HepG2 (cell line): ENCODE measurements at regions not wholly inside any gene's neighbourhood (a gene's known extent, or its start where the extent isn't known, plus 50 kb on each side); places are given as distances from the start of the nearest gene placed in this dataset.
"Not testable (repeated sequence)": the region's sequence is repeated elsewhere in the genome, so short reads cannot be mapped to it uniquely, and the experiment has no call there.

ENCODE experiments used
- ATAC-seq: fragments of 200-7000 bp; cut with Tn5 transposase; 3 replicates; pipeline ENCODE4 v1.9.1; 2020; ENCODE audit warnings: mild to moderate bottlenecking, moderate library complexity
- BruUV-seq: library from RNA; stranded (reverse); fragments of 400-500 nt; replicated peaks from 2 replicates; lab custom pipeline; 2021; lab: Mats Ljungman, UMichigan
- CTCF ChIA-PET: fragments of 300-600 bp; formaldehyde crosslinking; extraction: SDS; loops from one replicate; lab custom pipeline; 2021; ENCODE audit warnings: low total read pairs, inconsistent platforms, low intra/inter-chr PET ratio; lab: Yijun Ruan, JAX
- POLR2A ChIA-PET: fragments of 350-600 bp; sonication (Branson Sonifier 250); formaldehyde crosslinking; loops from one replicate; lab custom pipeline; 2020; ENCODE audit warnings: antibody characterized with exemption, inconsistent platforms; lab: Yijun Ruan, JAX
- DNase-seq: peaks from one replicate; pipeline ENCODE4 v3.0.0-alpha.2; 2015; ENCODE audit warnings: low spot score
- FAIRE-seq: peaks from 3 replicates; lab custom pipeline; 2011; peaks lifted over from hg19 to GRCh38; lab: Jason Lieb, UNC
- H2AFZ ChIP-seq: one replicate; pipeline ENCODE4 v1.6.1; 2011; ENCODE audit warnings: low read length, inconsistent platforms
- H3K27ac ChIP-seq: fragments of 300-600 bp; 3 replicates; pipeline ENCODE4 v1.8.0; 2011; ENCODE audit warnings: mixed run types, mild to moderate bottlenecking, mixed read lengths, low read length, inconsistent platforms; ENCODE audit not compliant: insufficient read depth; ENCODE audit errors: extremely low read length
- H3K27me3 ChIP-seq, 2 experiments: fragments of 200-600 bp in 1 of 2; 2 replicates in 1 of 2; 3 replicates in 1 of 2; pipeline versions ENCODE4 v1.6.0 to v1.8.0; 2011; ENCODE audit warnings: low read length in 2 of 2, mild to moderate bottlenecking in 2 of 2, moderate library complexity in 2 of 2, inconsistent platforms in 1 of 2; ENCODE audit not compliant: insufficient read depth in 2 of 2, control insufficient read depth in 1 of 2
- H3K36me3 ChIP-seq, 2 experiments: fragments of 200-600 bp in 1 of 2; replicated peaks in 1 of 2; 2 replicates in 1 of 2; 3 replicates in 1 of 2; pipeline versions ENCODE4 v1.5.1 to v1.8.0; 2011; ENCODE audit warnings: low read length in 2 of 2, inconsistent platforms in 1 of 2; ENCODE audit not compliant: insufficient read depth in 2 of 2, control insufficient read depth in 1 of 2
- H3K4me1 ChIP-seq: 2 replicates; pipeline ENCODE4 v1.5.1; 2012; ENCODE audit warnings: low read length, inconsistent platforms; ENCODE audit not compliant: insufficient read depth
- H3K4me2 ChIP-seq: 2 replicates; pipeline ENCODE4 v1.6.0; 2011; ENCODE audit warnings: low read depth, low read length, inconsistent platforms
- H3K4me3 ChIP-seq, 3 experiments: fragments of 200-600 bp in 1 of 3; sonication (generic), shearing (Covaris generic) in 1 of 3; replicated peaks in 1 of 3; 2 replicates each; pipeline ENCODE4 v1.5.1; 2011 to 2016; ENCODE audit warnings: low read length in 3 of 3, inconsistent platforms in 2 of 3, low read depth in 2 of 3, mild to moderate bottlenecking in 2 of 3, control low read depth in 1 of 3, mixed read lengths in 1 of 3; ENCODE audit not compliant: insufficient read depth in 1 of 3
- H3K79me2 ChIP-seq: one replicate; pipeline ENCODE4 v1.6.1; 2011; ENCODE audit warnings: low read length, inconsistent platforms; ENCODE audit not compliant: insufficient read depth
- H3K9ac ChIP-seq: 2 replicates; pipeline ENCODE4 v1.6.0; 2011; ENCODE audit warnings: mild to moderate bottlenecking, low read depth, low read length, inconsistent platforms; ENCODE audit not compliant: insufficient read depth
- H3K9me3 ChIP-seq: 2 replicates; pipeline ENCODE4 v1.5.1; 2012; ENCODE audit warnings: mild to moderate bottlenecking, low read length
- H4K20me1 ChIP-seq: 2 replicates; pipeline ENCODE4 v1.6.0; 2011; ENCODE audit warnings: inconsistent platforms, mild to moderate bottlenecking, low read length, moderate library complexity; ENCODE audit not compliant: insufficient read depth
- CSRNP2 ChIP-seq: sonication (generic); formaldehyde crosslinking; conservative IDR thresholded peaks from 2 replicates; pipeline ENCODE4 v1.8.0; 2022; ENCODE audit warnings: low read depth, missing genetic modification reagents
- HIVEP1 ChIP-seq: sonication (generic); formaldehyde crosslinking; IDR thresholded peaks from 2 replicates; pipeline ENCODE4 v1.4.0; 2020; ENCODE audit warnings: mild to moderate bottlenecking, missing genetic modification reagents
- ISL2 ChIP-seq: sonication (generic); formaldehyde crosslinking; IDR thresholded peaks from 2 replicates; pipeline ENCODE4 v1.5.0; 2020; ENCODE audit warnings: missing genetic modification reagents
- NFYC ChIP-seq: IDR thresholded peaks from 2 replicates; pipeline ENCODE4 v1.6.1; 2016; ENCODE audit warnings: missing genetic modification reagents, missing compliant biosample characterization
- NR2C2 ChIP-seq: sonication (generic); formaldehyde crosslinking; IDR thresholded peaks from 2 replicates; pipeline ENCODE4 v1.4.0; 2020; ENCODE audit warnings: missing genetic modification reagents, mild to moderate bottlenecking, moderate library complexity, borderline replicate concordance
- SP1 ChIP-seq, 2 experiments: fragments of 450-650 bp in 1 of 2; sonication (generic) in 1 of 2; formaldehyde crosslinking in 1 of 2; IDR thresholded peaks; 2 replicates each; pipeline versions ENCODE4 v1.4.0 to v1.6.1; 2016 to 2020; ENCODE audit warnings: missing genetic modification reagents in 1 of 2
- ZBTB1 ChIP-seq: sonication (generic); formaldehyde crosslinking; IDR thresholded peaks from 2 replicates; pipeline ENCODE4 v1.4.0; 2020; ENCODE audit warnings: missing genetic modification reagents, borderline replicate concordance
- ZBTB25 ChIP-seq: IDR thresholded peaks from 2 replicates; pipeline ENCODE4 v1.6.1; 2018; ENCODE audit warnings: missing genetic modification reagents
- ZNF619 ChIP-seq: sonication (generic); formaldehyde crosslinking; IDR thresholded peaks from 2 replicates; pipeline ENCODE4 v1.4.0; 2020; ENCODE audit warnings: mild to moderate bottlenecking, missing genetic modification reagents
- ZNF772 ChIP-seq: sonication (generic); formaldehyde crosslinking; IDR thresholded peaks from 2 replicates; pipeline ENCODE4 v1.5.0; 2020; ENCODE audit warnings: mild to moderate bottlenecking, missing genetic modification reagents
- ZSCAN22 ChIP-seq: sonication (generic); formaldehyde crosslinking; IDR thresholded peaks from 2 replicates; pipeline ENCODE4 v1.4.0; 2020; ENCODE audit warnings: mild to moderate bottlenecking, missing genetic modification reagents
- WGBS: methylation state at CpG from one replicate; pipeline ENCODE4 v1.1.6; 2017; ENCODE audit warnings: low lambda C conversion rate; 5-methylcytosine and 5-hydroxymethylcytosine counted together
- in situ Hi-C: cut with HindIII; loops from 2 replicates; pipeline ENCODE4 v1.10.0; 2017; ENCODE audit warnings: low pct_unique_long_range_greater_than_20kb; ENCODE audit not compliant: extremely low pct_ligation_motif_present
- intact Hi-C: fragments of 100-400 bp; cut with micrococcal nuclease; formaldehyde crosslinking; loops from one replicate; pipeline ENCODE4 v1.10.0; 2022; ENCODE audit not compliant: unreplicated experiment

- DNase-seq, H3K27ac ChIP-seq, H3K79me2 ChIP-seq, H3K9ac ChIP-seq, in situ Hi-C loops, CTCF ChIA-PET, H3K4me3 ChIP-seq, POLR2A ChIA-PET, H2AFZ ChIP-seq, H3K9me3 ChIP-seq, ATAC-seq, H3K27me3 ChIP-seq, FAIRE-seq, H4K20me1 ChIP-seq, H3K36me3 ChIP-seq, H3K4me1 ChIP-seq, H3K4me2 ChIP-seq, intact Hi-C loops, BruUV-seq: not testable (repeated sequence)
- WGBS, result no CpG with 5 or more reads among the region's 9 CpGs
These were observed 112.0 kb upstream of the NDST3 start for GRCh38 chr4:117922311-117922710.

GRCh38 chr4:117927823-117928222 lies 106.5 kb upstream of the NDST3 start:
- intact Hi-C loops, H3K4me3 ChIP-seq, H2AFZ ChIP-seq, in situ Hi-C loops, FAIRE-seq, H3K27me3 ChIP-seq, CTCF ChIA-PET, H3K4me1 ChIP-seq, POLR2A ChIA-PET, BruUV-seq, ATAC-seq, H3K9me3 ChIP-seq, H3K79me2 ChIP-seq, DNase-seq, H3K9ac ChIP-seq, H3K36me3 ChIP-seq, H4K20me1 ChIP-seq, H3K4me2 ChIP-seq, H3K27ac ChIP-seq: not testable (repeated sequence)
- 18% methylated on average over 2 of the region's 2 CpGs for WGBS

GRCh38 chr4:117941611-117942010 lies 92.7 kb upstream of the NDST3 start:
- H3K4me2 ChIP-seq, result no peak overlapping the region
- no peaks in the 10 kb centered on the region for H3K4me1 ChIP-seq
- in situ Hi-C loops (no loop called here), intact Hi-C loops (no loop called here)
- POLR2A ChIA-PET, result no interaction called here
- no peaks in the 10 kb centered on the region for H3K27me3 ChIP-seq
- BruUV-seq, result no TSS peak
- H3K36me3 ChIP-seq, result no peaks in the 10 kb centered on the region
- no peak overlapping the region for H3K4me3 ChIP-seq
- H3K27ac ChIP-seq, result no peak overlapping the region
- ATAC-seq (no peak), DNase-seq (no peak), FAIRE-seq (no peak)
- WGBS, result 0% methylated on average over 1 of the region's 5 CpGs
- CTCF ChIA-PET, result no interaction called here
- no peaks in the 10 kb centered on the region for H4K20me1 ChIP-seq
- no peak overlapping the region for H2AFZ ChIP-seq
- H3K9ac ChIP-seq, result no peak overlapping the region
- H3K79me2 ChIP-seq, result no peaks in the 10 kb centered on the region
- H3K9me3 ChIP-seq, result peaks cover 6% of the 10 kb centered on the region
- no peak for TF ChIP-seq ZNF619 (CRISPR knock-in tag)
- no peak for TF ChIP-seq ZNF772 (CRISPR knock-in tag)
- TF ChIP-seq NR2C2 (CRISPR knock-in tag), result no peak
- no peak for TF ChIP-seq ISL2
- TF ChIP-seq CSRNP2 (CRISPR knock-in tag), result no peak
- no peak for TF ChIP-seq ZBTB1 (CRISPR knock-in tag)
- TF ChIP-seq HIVEP1, result no peak
- TF ChIP-seq ZSCAN22, result no peak
- no peak for TF ChIP-seq NFYC (CRISPR knock-in tag)
- TF ChIP-seq ZBTB25, result no peak
- no peak for TF ChIP-seq SP1 (IDR thresholded peaks at IDR 0.05)
- no peak for TF ChIP-seq SP1 (CRISPR knock-in tag; IDR thresholded peaks at IDR 0.05)
